Astrocyte (in vitro differentiated cells and primary cell): ENCODE measurements at regions not wholly inside any gene's neighbourhood (a gene's known extent, or its start where the extent isn't known, plus 50 kb on each side); places are given as distances from the start of the nearest gene placed in this dataset.

ENCODE experiments used
- CTCF ChIP-seq: IDR thresholded peaks from 2 replicates; pipeline ENCODE4 v1.5.1; 2011; ENCODE audit warnings: low read depth, mild to moderate bottlenecking, inconsistent platforms, low read length, moderate library complexity; ENCODE audit not compliant: insufficient read depth
- EZH2 ChIP-seq: IDR thresholded peaks from 2 replicates; pipeline ENCODE4 v1.6.1; 2012; ENCODE audit warnings: mild to moderate bottlenecking, low read length, inconsistent platforms; ENCODE audit not compliant: insufficient read depth

- no peak for TF ChIP-seq EZH2
- no peak for TF ChIP-seq CTCF
Measured at GRCh38 chr7:416761-417624, 102.7 kb downstream of the PDGFA start.
